Chondrocyte (in vitro differentiated cells): ENCODE measurements at regions not wholly inside any gene's neighbourhood (a gene's known extent, or its start where the extent isn't known, plus 50 kb on each side); places are given as distances from the start of the nearest gene placed in this dataset.

Experiments
- DNase-seq: peaks from one replicate; pipeline ENCODE4 v3.0.0; 2021; ENCODE audit warnings: mixed read lengths, low spot score
- H3K27ac Mint-ChIP-seq: one replicate; pipeline ENCODE4 v1.8.0; 2021; ENCODE audit warnings: mild to moderate bottlenecking, moderate library complexity, mixed read lengths; ENCODE audit not compliant: unreplicated experiment
- H3K27me3 Mint-ChIP-seq: 2 replicates; pipeline ENCODE4 v1.8.0; 2021; ENCODE audit warnings: low read depth, mixed read lengths
- H3K36me3 Mint-ChIP-seq: 2 replicates; pipeline ENCODE4 v1.8.0; 2021; ENCODE audit warnings: low read depth, mixed read lengths
- H3K4me1 Mint-ChIP-seq: 2 replicates; pipeline ENCODE4 v1.8.0; 2021; ENCODE audit warnings: low read depth, mild to moderate bottlenecking, mixed read lengths
- H3K4me3 Mint-ChIP-seq: one replicate; pipeline ENCODE4 v1.8.0; 2021; ENCODE audit warnings: mild to moderate bottlenecking, moderate library complexity, mixed read lengths; ENCODE audit not compliant: unreplicated experiment
- H3K9me3 Mint-ChIP-seq: 2 replicates; pipeline ENCODE4 v1.8.0; 2021; ENCODE audit warnings: low read depth, mixed read lengths
- TF ChIP-seq, protein P1 (sequence below): fragments of 200-600 bp; sonication (generic); IDR thresholded peaks from 2 replicates; pipeline ENCODE4 v1.5.0; 2021; ENCODE audit warnings: antibody characterized with exemption, mild to moderate bottlenecking, moderate library complexity

DNA sequence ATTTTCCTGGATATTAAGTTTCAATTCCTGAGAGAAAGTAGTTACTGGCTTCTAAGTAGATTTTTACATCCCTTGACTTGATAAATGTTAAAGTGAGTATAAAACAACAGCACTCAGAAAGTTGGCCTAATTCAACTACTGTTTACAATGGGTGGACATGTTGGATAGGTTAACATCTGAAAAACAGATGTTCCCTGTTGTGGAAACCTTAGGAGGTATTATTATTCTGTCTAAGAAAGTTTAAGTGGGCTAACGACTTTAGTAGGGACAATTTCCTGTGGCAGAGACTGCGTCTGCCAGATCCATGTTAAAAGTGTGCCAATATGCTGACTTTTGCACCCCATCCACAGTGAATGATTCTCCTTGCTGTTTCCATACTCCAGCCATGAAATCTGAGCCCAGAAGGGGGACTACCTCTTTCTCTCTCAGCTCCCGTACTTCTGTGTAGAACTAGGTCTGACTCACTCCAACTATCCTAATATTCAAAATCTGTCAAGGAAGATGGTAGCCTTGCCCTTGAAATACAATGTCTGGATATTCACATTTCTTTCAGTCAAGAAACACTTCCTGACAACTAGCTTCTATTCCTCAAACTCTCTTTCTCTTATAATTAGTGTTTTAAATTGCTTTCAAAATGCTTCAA is 327.5 kb upstream of the HNRNPA3 start:
- H3K36me3 Mint-ChIP-seq = no peaks in the 10 kb centered on the region
- H3K4me3 Mint-ChIP-seq = no peak overlapping the region
- no peak overlapping the region for H3K27ac Mint-ChIP-seq
- H3K4me1 Mint-ChIP-seq = no peaks in the 10 kb centered on the region
- H3K27me3 Mint-ChIP-seq = peaks cover 17% of the 10 kb centered on the region
- no peaks in the 10 kb centered on the region for H3K9me3 Mint-ChIP-seq
- no peak for DNase-seq
- TF ChIP-seq, protein P1, sequence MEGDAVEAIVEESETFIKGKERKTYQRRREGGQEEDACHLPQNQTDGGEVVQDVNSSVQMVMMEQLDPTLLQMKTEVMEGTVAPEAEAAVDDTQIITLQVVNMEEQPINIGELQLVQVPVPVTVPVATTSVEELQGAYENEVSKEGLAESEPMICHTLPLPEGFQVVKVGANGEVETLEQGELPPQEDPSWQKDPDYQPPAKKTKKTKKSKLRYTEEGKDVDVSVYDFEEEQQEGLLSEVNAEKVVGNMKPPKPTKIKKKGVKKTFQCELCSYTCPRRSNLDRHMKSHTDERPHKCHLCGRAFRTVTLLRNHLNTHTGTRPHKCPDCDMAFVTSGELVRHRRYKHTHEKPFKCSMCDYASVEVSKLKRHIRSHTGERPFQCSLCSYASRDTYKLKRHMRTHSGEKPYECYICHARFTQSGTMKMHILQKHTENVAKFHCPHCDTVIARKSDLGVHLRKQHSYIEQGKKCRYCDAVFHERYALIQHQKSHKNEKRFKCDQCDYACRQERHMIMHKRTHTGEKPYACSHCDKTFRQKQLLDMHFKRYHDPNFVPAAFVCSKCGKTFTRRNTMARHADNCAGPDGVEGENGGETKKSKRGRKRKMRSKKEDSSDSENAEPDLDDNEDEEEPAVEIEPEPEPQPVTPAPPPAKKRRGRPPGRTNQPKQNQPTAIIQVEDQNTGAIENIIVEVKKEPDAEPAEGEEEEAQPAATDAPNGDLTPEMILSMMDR = no peak

DNA sequence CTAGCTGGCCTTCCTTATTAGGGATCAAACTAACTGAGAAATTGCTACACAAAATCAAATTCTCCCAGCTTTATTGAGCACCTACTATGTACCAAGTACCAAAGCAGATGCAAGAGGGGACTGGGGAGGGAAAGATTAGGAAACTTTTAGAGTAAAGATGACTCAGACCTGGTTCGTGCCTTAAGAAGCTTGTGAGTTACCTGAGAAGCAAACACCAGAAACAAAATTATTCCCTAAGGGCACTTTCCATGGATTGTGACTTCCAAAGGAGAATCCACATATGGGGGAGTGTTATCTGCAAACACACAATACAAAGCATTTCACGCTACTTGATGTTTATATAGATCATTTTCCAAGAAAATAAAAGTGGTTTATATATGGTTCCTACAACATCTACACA is 326.9 kb upstream of the HNRNPA3 start:
- H3K27ac Mint-ChIP-seq = no peak overlapping the region
- TF ChIP-seq, protein P1 = no peak
- no peaks in the 10 kb centered on the region for H3K4me1 Mint-ChIP-seq
- no peaks in the 10 kb centered on the region for H3K36me3 Mint-ChIP-seq
- H3K4me3 Mint-ChIP-seq = no peak overlapping the region
- peaks cover 17% of the 10 kb centered on the region for H3K27me3 Mint-ChIP-seq
- no peaks in the 10 kb centered on the region for H3K9me3 Mint-ChIP-seq
- no peak for DNase-seq

DNA sequence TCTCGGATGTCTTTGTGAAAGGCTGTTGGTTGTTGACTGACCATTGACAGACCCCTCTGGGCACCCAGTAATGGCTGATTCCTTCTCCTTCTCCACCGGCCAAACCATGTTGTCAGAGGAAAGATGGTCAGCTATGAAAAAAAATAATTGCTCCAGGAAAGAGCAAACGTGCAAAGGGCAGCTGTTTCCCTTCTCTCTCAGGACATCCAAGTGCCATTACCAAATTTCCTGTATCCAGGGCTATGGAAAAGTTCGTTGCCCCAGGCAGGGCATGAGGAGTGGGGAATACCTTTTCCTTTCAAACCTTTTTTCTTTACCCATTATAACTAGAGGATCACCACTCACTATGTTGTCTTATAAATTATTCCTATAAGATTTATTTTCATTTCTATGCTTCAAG is 321.5 kb upstream of the HNRNPA3 start:
- TF ChIP-seq, protein P1 = no peak
- Mint-ChIP-seq H3K27me3 (peaks cover 22% of the 10 kb centered on the region), H3K36me3 (no peaks in the 10 kb centered on the region), H3K4me3 (no peak overlapping the region), H3K4me1 (no peaks in the 10 kb centered on the region), H3K9me3 (no peaks in the 10 kb centered on the region), H3K27ac (no peak overlapping the region)
- no peak for DNase-seq

- H3K9me3 Mint-ChIP-seq = no peaks in the 10 kb centered on the region
- DNase-seq = no peak
- H3K4me1 Mint-ChIP-seq = no peaks in the 10 kb centered on the region
- H3K27me3 Mint-ChIP-seq = peaks cover 22% of the 10 kb centered on the region
- H3K36me3 Mint-ChIP-seq = no peaks in the 10 kb centered on the region
- TF ChIP-seq, protein P1 = no peak
- H3K4me3 Mint-ChIP-seq = no peak overlapping the region
- H3K27ac Mint-ChIP-seq = no peak overlapping the region
These were observed 320.7 kb upstream of the HNRNPA3 start for GRCh38 chr2:176891857-176892256.

GRCh38 chr2:176892676-176893226 is 319.8 kb upstream of the HNRNPA3 start:
- DNase-seq = no peak
- no peaks in the 10 kb centered on the region for H3K9me3 Mint-ChIP-seq
- TF ChIP-seq, protein P1 = no peak
- H3K36me3 Mint-ChIP-seq = no peaks in the 10 kb centered on the region
- H3K4me1 Mint-ChIP-seq = no peaks in the 10 kb centered on the region
- peaks cover 20% of the 10 kb centered on the region for H3K27me3 Mint-ChIP-seq
- H3K27ac Mint-ChIP-seq = no peak overlapping the region
- no peak overlapping the region for H3K4me3 Mint-ChIP-seq
